Spleen (tissue), 11 donors: ENCODE measurements at regions not wholly inside any gene's neighbourhood (a gene's known extent, or its start where the extent isn't known, plus 50 kb on each side); places are given as distances from the start of the nearest gene placed in this dataset.

Experiments
- DNase-seq: peaks from one replicate; pipeline ENCODE4 v3.0.0-alpha.2; 2020
- H3K27ac ChIP-seq, 8 donors: fragments of 200-600 bp; sonication (generic) in 7 of 8; 1 replicate in 4 of 8; 2 replicates in 4 of 8; pipeline versions ENCODE4 v1.5.0 to v1.8.0; 2016 to 2021; ENCODE audit warnings: inconsistent platforms in 4 of 8, mild to moderate bottlenecking in 4 of 8, moderate library complexity in 1 of 8
- H3K27me3 ChIP-seq, 7 donors: fragments of 200-600 bp; sonication (generic) in 6 of 7; replicated peaks in 1 of 7; 1 replicate in 4 of 7; 2 replicates in 3 of 7; pipeline versions ENCODE4 v1.5.0 to v1.8.0; 2016 to 2021; ENCODE audit warnings: inconsistent platforms in 3 of 7, mild to moderate bottlenecking in 1 of 7
- H3K36me3 ChIP-seq, 6 donors: fragments of 200-600 bp; sonication (generic) in 5 of 6; 1 replicate in 4 of 6; 2 replicates in 2 of 6; pipeline versions ENCODE4 v1.5.0 to v1.8.0; 2016 to 2021; ENCODE audit warnings: inconsistent platforms in 2 of 6
- H3K4me1 ChIP-seq, 6 donors: fragments of 200-600 bp; sonication (generic) in 5 of 6; 1 replicate in 3 of 6; 2 replicates in 3 of 6; pipeline versions ENCODE4 v1.5.0 to v1.8.0; 2016 to 2021; ENCODE audit warnings: inconsistent platforms in 3 of 6
- H3K4me3 ChIP-seq, 8 donors: fragments of 200-600 bp; sonication (generic) in 7 of 8; 1 replicate in 4 of 8; 2 replicates in 4 of 8; pipeline versions ENCODE4 v1.5.0 to v1.8.0; 2016 to 2021; ENCODE audit warnings: inconsistent platforms in 4 of 8, mild to moderate bottlenecking in 4 of 8, moderate library complexity in 2 of 8
- H3K9me3 ChIP-seq, 8 donors: fragments of 200-600 bp; sonication (generic) in 7 of 8; 1 replicate in 4 of 8; 2 replicates in 4 of 8; pipeline versions ENCODE4 v1.5.0 to v1.8.0; 2016 to 2021; ENCODE audit warnings: inconsistent platforms in 4 of 8
- CTCF ChIP-seq, 11 experiments: fragments of 200-600 bp in 7 of 11; fragments of 450-650 bp in 4 of 11; sonication (generic) in 4 of 11; IDR thresholded peaks in 8 of 11; conservative IDR thresholded peaks in 3 of 11; 1 replicate in 7 of 11; 2 replicates in 4 of 11; pipeline versions ENCODE4 v1.4.0 to v1.8.0; 2016 to 2021; ENCODE audit warnings: antibody characterized with exemption in 11 of 11, inconsistent platforms in 4 of 11, mild to moderate bottlenecking in 1 of 11
- POLR2A ChIP-seq, 3 donors: fragments of 450-650 bp; IDR thresholded peaks; one replicate each; pipeline ENCODE4 v1.5.1; 2017; ENCODE audit warnings: antibody characterized with exemption in 3 of 3, mild to moderate bottlenecking in 1 of 3
- POLR2AphosphoS5 ChIP-seq, 3 donors: sonication (generic); formaldehyde crosslinking; IDR thresholded peaks; one replicate each; pipeline ENCODE4 v1.5.1; 2017; ENCODE audit warnings: antibody characterized with exemption in 3 of 3
- WGBS, 5 donors: extraction: QIAGEN DNeasy Blood & Tissue Kit in 3 of 5; methylation state at CpG; one replicate each; pipeline versions ENCODE4 v1.1.5 to v1.1.7; 2013 to 2018; 5-methylcytosine and 5-hydroxymethylcytosine counted together
- intact Hi-C: fragments of 100-400 bp; cut with DNase I; formaldehyde crosslinking; loops from one replicate; pipeline ENCODE4 v1.15.0; 2023; ENCODE audit warnings: low total_unique reads
- donor health status: healthy with polysubstance abuse.
- donor health status: DM: no; HTN: no; CAD: no; lungs with moderate emphysema.
- donor health status: DM: no; HTN: no; CAD: no.
- donor health status: Bipolar disorder and iron deficiency.
- donor health status: healthy.
- donor health status: DM: no; HTN: no; CAD: no.
- donor health status: DM: yes; HTN: yes; CAD: no.

- no peaks in the 10 kb centered on the region for H3K4me1 ChIP-seq
- H3K4me3 ChIP-seq, result no peak overlapping the region
- 79 to 90% (median 89%) methylated on average over 6 of the region's 6 CpGs for WGBS, 5 donors
Measured at GRCh38 chr10:129108378-129108777, 358.7 kb upstream of the MGMT start.

GRCh38 chr10:129108994-129109393 is 358.0 kb upstream of the MGMT start:
- 93 to 99% (median 95%) methylated on average over 6 of the region's 6 CpGs for WGBS, 5 donors

More at GRCh38 chr10:129108378-129108777, 358.7 kb upstream of the MGMT start:
- TF ChIP-seq POLR2A (IDR thresholded peaks at IDR 0.05) (no peak), POLR2AphosphoS5 (IDR thresholded peaks at IDR 0.05) (no peak)
- Histone ChIP-seq H3K27ac (no peak overlapping the region), H3K36me3 (no peaks in the 10 kb centered on the region), H3K9me3 (no peaks in the 10 kb centered on the region), H3K27me3 (no peaks in the 10 kb centered on the region)
- no peak for DNase-seq
- intact Hi-C loops, result no loop called here

GRCh38 chr10:129110780-129111179 is 356.3 kb upstream of the MGMT start:
- no peaks in the 10 kb centered on the region for H3K4me1 ChIP-seq
- 86 to 96% (median 90%) methylated on average over 8 to 10 of the region's 10 CpGs for WGBS, 5 donors
- no peaks in the 10 kb centered on the region for H3K36me3 ChIP-seq
- no peak for DNase-seq
- intact Hi-C loops, result no loop called here
- TF ChIP-seq POLR2A (IDR thresholded peaks at IDR 0.05) (no peak), POLR2AphosphoS5 (IDR thresholded peaks at IDR 0.05) (no peak), CTCF (IDR thresholded peaks at IDR 0.05 in 8 of 11, conservative IDR thresholded peaks at IDR 0.05 in 3 of 11) (no peak)
- H3K4me3 ChIP-seq, result no peak overlapping the region
- H3K27me3 ChIP-seq, result no peaks in the 10 kb centered on the region
- no peaks in the 10 kb centered on the region for H3K9me3 ChIP-seq
- no peak overlapping the region for H3K27ac ChIP-seq

More at GRCh38 chr10:129108994-129109393, 358.0 kb upstream of the MGMT start:
- no peaks in the 10 kb centered on the region for H3K9me3 ChIP-seq
- DNase-seq, result no peak
- intact Hi-C loops, result no loop called here
- no peaks in the 10 kb centered on the region for H3K4me1 ChIP-seq
- H3K36me3 ChIP-seq, result no peaks in the 10 kb centered on the region
- H3K27me3 ChIP-seq, result no peaks in the 10 kb centered on the region
- TF ChIP-seq POLR2AphosphoS5 (IDR thresholded peaks at IDR 0.05) (no peak), CTCF (IDR thresholded peaks at IDR 0.05 in 8 of 11, conservative IDR thresholded peaks at IDR 0.05 in 3 of 11) (no peak), POLR2A (IDR thresholded peaks at IDR 0.05) (no peak)
- H3K27ac ChIP-seq, result no peak overlapping the region
- no peak overlapping the region for H3K4me3 ChIP-seq

GRCh38 chr10:129111922-129112321 is 355.1 kb upstream of the MGMT start:
- Histone ChIP-seq H3K9me3 (no peaks in the 10 kb centered on the region), H3K27ac (no peak overlapping the region), H3K4me3 (no peak overlapping the region), H3K4me1 (no peaks in the 10 kb centered on the region), H3K36me3 (no peaks in the 10 kb centered on the region), H3K27me3 (no peaks in the 10 kb centered on the region)
- no peak for TF ChIP-seq POLR2A (IDR thresholded peaks at IDR 0.05)
- TF ChIP-seq CTCF (IDR thresholded peaks at IDR 0.05 in 8 of 11, conservative IDR thresholded peaks at IDR 0.05 in 3 of 11), result no peak
- TF ChIP-seq POLR2AphosphoS5 (IDR thresholded peaks at IDR 0.05), result no peak
- intact Hi-C loops, result no loop called here
- 52 to 66% (median 62%) methylated on average over 5 to 6 of the region's 6 CpGs for WGBS, 5 donors
- DNase-seq, result no peak

- WGBS, 5 donors, result 78 to 89% (median 80%) methylated on average over 10 of the region's 10 CpGs
Measured at GRCh38 chr10:129114588-129114987, 352.5 kb upstream of the MGMT start.

More at GRCh38 chr10:129114588-129114987, 352.5 kb upstream of the MGMT start:
- H3K4me3 ChIP-seq, result no peak overlapping the region
- DNase-seq, result no peak
- intact Hi-C loops, result no loop called here
- H3K27ac ChIP-seq, result no peak overlapping the region
- TF ChIP-seq CTCF (IDR thresholded peaks at IDR 0.05 in 8 of 11, conservative IDR thresholded peaks at IDR 0.05 in 3 of 11) (no peak), POLR2AphosphoS5 (IDR thresholded peaks at IDR 0.05) (no peak), POLR2A (IDR thresholded peaks at IDR 0.05) (no peak)
- H3K36me3 ChIP-seq, result no peaks in the 10 kb centered on the region
- H3K9me3 ChIP-seq, result no peaks in the 10 kb centered on the region
- H3K27me3 ChIP-seq, result no peaks in the 10 kb centered on the region
- H3K4me1 ChIP-seq, result no peaks in the 10 kb centered on the region
